CD14-positive monocyte (primary cell): ENCODE measurements at regions not wholly inside any gene's neighbourhood (a gene's known extent, or its start where the extent isn't known, plus 50 kb on each side); places are given as distances from the start of the nearest gene placed in this dataset.

Experiments used
- DNase-seq, 3 donors: peaks; one replicate each; pipeline ENCODE4 v3.0.0-alpha.2; 2011 to 2022
- H2AFZ ChIP-seq: 2 replicates; pipeline ENCODE4 v1.6.0; 2012; ENCODE audit warnings: mild to moderate bottlenecking, low read depth, low read length, inconsistent platforms; ENCODE audit not compliant: insufficient read depth, poor library complexity, severe bottlenecking
- H3K27ac ChIP-seq, 2 donors: 1 replicate in 1 of 2; 2 replicates in 1 of 2; pipeline ENCODE4 v1.5.1; 2012 to 2013; ENCODE audit warnings: low read length in 2 of 2, control low read depth in 1 of 2, inconsistent platforms in 1 of 2, low read depth in 1 of 2, mild to moderate bottlenecking in 1 of 2
- H3K27me3 ChIP-seq, 2 donors: one replicate each; pipeline versions ENCODE4 v1.6.0 to v1.6.1; 2011 to 2013; ENCODE audit warnings: low read length in 2 of 2; ENCODE audit not compliant: control insufficient read depth in 2 of 2, insufficient read depth in 2 of 2
- H3K36me3 ChIP-seq, 2 donors: replicated peaks in 1 of 2; 1 replicate in 1 of 2; 2 replicates in 1 of 2; pipeline versions ENCODE4 v1.5.1 to v1.6.1; 2012 to 2013; ENCODE audit warnings: low read length in 2 of 2, control low read depth in 1 of 2, inconsistent platforms in 1 of 2, mild to moderate bottlenecking in 1 of 2; ENCODE audit not compliant: insufficient read depth in 2 of 2, control insufficient read depth in 1 of 2
- H3K4me1 ChIP-seq, 2 donors: 1 replicate in 1 of 2; 2 replicates in 1 of 2; pipeline versions ENCODE4 v1.5.1 to v1.6.1; 2012 to 2013; ENCODE audit warnings: low read length in 2 of 2, control low read depth in 1 of 2, inconsistent platforms in 1 of 2, mild to moderate bottlenecking in 1 of 2, moderate library complexity in 1 of 2; ENCODE audit not compliant: insufficient read depth in 2 of 2, control insufficient read depth in 1 of 2
- H3K4me2 ChIP-seq: replicated peaks from 2 replicates; pipeline ENCODE3; 2012; ENCODE audit warnings: low read length, moderate library complexity, mild to moderate bottlenecking; ENCODE audit not compliant: poor library complexity, severe bottlenecking; ENCODE audit errors: extremely low read depth
- H3K4me3 ChIP-seq, 3 experiments: fragments of 200-600 bp in 1 of 3; sonication (generic) in 1 of 3; replicated peaks in 1 of 3; 1 replicate in 2 of 3; 2 replicates in 1 of 3; pipeline ENCODE4 v1.5.1; 2011 to 2013; ENCODE audit warnings: low read length in 3 of 3, mild to moderate bottlenecking in 3 of 3, control low read depth in 2 of 3, low read depth in 2 of 3, inconsistent platforms in 1 of 3, moderate library complexity in 1 of 3
- H3K79me2 ChIP-seq: 2 replicates; pipeline ENCODE4 v1.6.0; 2012; ENCODE audit warnings: mild to moderate bottlenecking, control low read depth, inconsistent platforms, low read length, moderate library complexity; ENCODE audit not compliant: insufficient read depth
- H3K9ac ChIP-seq: 2 replicates; pipeline ENCODE4 v1.6.0; 2017; ENCODE audit warnings: low read length, mild to moderate bottlenecking; ENCODE audit not compliant: insufficient read depth, poor library complexity, severe bottlenecking
- H3K9me3 ChIP-seq, 2 donors: replicated peaks in 1 of 2; 1 replicate in 1 of 2; 2 replicates in 1 of 2; pipeline versions ENCODE4 v1.5.1 to v1.6.1; 2012 to 2013; ENCODE audit warnings: low read length in 2 of 2, control low read depth in 1 of 2; ENCODE audit not compliant: control insufficient read depth in 1 of 2, insufficient read depth in 1 of 2
- H4K20me1 ChIP-seq: 2 replicates; pipeline ENCODE4 v1.6.0; 2012; ENCODE audit warnings: mild to moderate bottlenecking, low read length, control low read depth, moderate library complexity; ENCODE audit not compliant: insufficient read depth
- H3K27ac Mint-ChIP-seq, 7 donors: one replicate each; pipeline ENCODE4 v1.8.0; 2020; ENCODE audit warnings: mild to moderate bottlenecking in 7 of 7, mixed read lengths in 7 of 7, moderate library complexity in 6 of 7, inconsistent platforms in 2 of 7
- H3K27me3 Mint-ChIP-seq, 3 donors: one replicate each; pipeline ENCODE4 v1.8.0; 2021 to 2022; ENCODE audit warnings: low read depth in 3 of 3, mild to moderate bottlenecking in 3 of 3, mixed read lengths in 3 of 3, moderate library complexity in 3 of 3, inconsistent platforms in 1 of 3
- H3K36me3 Mint-ChIP-seq, 2 donors: one replicate each; pipeline ENCODE4 v1.8.0; 2020; ENCODE audit warnings: mixed read lengths in 2 of 2, inconsistent platforms in 1 of 2, mild to moderate bottlenecking in 1 of 2
- H3K4me1 Mint-ChIP-seq: one replicate; pipeline ENCODE4 v1.8.0; 2020; ENCODE audit warnings: mild to moderate bottlenecking, mixed read lengths
- H3K4me3 Mint-ChIP-seq, 2 donors: one replicate each; pipeline ENCODE4 v1.8.0; 2020; ENCODE audit warnings: mild to moderate bottlenecking in 2 of 2, mixed read lengths in 2 of 2, moderate library complexity in 1 of 2
- H3K9me3 Mint-ChIP-seq, 7 donors: one replicate each; pipeline ENCODE4 v1.8.0; 2020 to 2022; ENCODE audit warnings: mixed read lengths in 7 of 7, mild to moderate bottlenecking in 6 of 7, moderate library complexity in 6 of 7, inconsistent platforms in 2 of 7
- WGBS: methylation state at CpG from one replicate; pipeline ENCODE4 v1.1.5; 2013; ENCODE audit warnings: missing lambda C conversion rate; ENCODE audit not compliant: insufficient coverage; 5-methylcytosine and 5-hydroxymethylcytosine counted together
- intact Hi-C, 2 donors: fragments of 100-400 bp; cut with micrococcal nuclease; formaldehyde crosslinking; loops; one replicate each; pipeline versions ENCODE4 v1.15.0 to v1.15.1; 2023
- TF ChIP-seq, protein P1 (sequence below): fragments of 200-600 bp; IDR thresholded peaks from one replicate; pipeline ENCODE4 v1.8.0; 2022; ENCODE audit warnings: antibody characterized with exemption, mild to moderate bottlenecking

DNA sequence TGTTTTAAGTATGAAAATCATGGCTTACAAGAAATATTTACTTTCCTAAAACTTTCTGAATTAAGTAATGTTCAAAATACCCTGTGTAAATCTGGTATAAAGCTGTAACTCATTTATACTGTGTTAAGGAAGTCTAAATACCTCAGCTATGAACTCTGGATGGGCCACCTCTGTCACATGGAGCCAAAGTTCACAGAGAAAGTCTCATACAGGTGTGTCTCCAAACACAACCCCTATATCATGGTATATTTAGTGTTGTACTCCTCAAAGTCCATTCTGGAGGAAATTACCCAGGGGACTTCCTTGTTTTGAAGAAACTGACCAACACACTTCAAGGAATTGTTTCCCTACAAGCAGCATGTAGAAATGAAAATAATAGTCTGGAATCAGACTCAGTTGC is 909.2 kb upstream of the TENM4 start:
- Histone ChIP-seq H3K27ac (no peak overlapping the region), H3K9ac (no peak overlapping the region), H2AFZ (no peak overlapping the region), H3K4me3 (no peak overlapping the region), H4K20me1 (no peaks in the 10 kb centered on the region), H3K4me2 (no peak overlapping the region), H3K4me1 (no peaks in the 10 kb centered on the region), H3K27me3 (no peaks in the 10 kb centered on the region), H3K79me2 (no peaks in the 10 kb centered on the region), H3K9me3 (no peaks in the 10 kb centered on the region), H3K36me3 (no peaks in the 10 kb centered on the region)
- no peak for DNase-seq
- TF ChIP-seq, protein P1, sequence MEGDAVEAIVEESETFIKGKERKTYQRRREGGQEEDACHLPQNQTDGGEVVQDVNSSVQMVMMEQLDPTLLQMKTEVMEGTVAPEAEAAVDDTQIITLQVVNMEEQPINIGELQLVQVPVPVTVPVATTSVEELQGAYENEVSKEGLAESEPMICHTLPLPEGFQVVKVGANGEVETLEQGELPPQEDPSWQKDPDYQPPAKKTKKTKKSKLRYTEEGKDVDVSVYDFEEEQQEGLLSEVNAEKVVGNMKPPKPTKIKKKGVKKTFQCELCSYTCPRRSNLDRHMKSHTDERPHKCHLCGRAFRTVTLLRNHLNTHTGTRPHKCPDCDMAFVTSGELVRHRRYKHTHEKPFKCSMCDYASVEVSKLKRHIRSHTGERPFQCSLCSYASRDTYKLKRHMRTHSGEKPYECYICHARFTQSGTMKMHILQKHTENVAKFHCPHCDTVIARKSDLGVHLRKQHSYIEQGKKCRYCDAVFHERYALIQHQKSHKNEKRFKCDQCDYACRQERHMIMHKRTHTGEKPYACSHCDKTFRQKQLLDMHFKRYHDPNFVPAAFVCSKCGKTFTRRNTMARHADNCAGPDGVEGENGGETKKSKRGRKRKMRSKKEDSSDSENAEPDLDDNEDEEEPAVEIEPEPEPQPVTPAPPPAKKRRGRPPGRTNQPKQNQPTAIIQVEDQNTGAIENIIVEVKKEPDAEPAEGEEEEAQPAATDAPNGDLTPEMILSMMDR = no peak
- Mint-ChIP-seq H3K27ac (no peak overlapping the region), H3K9me3 (peaks cover 0 to 7% (median 0%) of the 10 kb centered on the region in 7 donors), H3K27me3 (peaks cover 0 to 1% (median 0%) of the 10 kb centered on the region in 3 donors), H3K4me1 (no peaks in the 10 kb centered on the region), H3K36me3 (no peaks in the 10 kb centered on the region), H3K4me3 (no peak overlapping the region)
- intact Hi-C loops = no loop called here

DNA sequence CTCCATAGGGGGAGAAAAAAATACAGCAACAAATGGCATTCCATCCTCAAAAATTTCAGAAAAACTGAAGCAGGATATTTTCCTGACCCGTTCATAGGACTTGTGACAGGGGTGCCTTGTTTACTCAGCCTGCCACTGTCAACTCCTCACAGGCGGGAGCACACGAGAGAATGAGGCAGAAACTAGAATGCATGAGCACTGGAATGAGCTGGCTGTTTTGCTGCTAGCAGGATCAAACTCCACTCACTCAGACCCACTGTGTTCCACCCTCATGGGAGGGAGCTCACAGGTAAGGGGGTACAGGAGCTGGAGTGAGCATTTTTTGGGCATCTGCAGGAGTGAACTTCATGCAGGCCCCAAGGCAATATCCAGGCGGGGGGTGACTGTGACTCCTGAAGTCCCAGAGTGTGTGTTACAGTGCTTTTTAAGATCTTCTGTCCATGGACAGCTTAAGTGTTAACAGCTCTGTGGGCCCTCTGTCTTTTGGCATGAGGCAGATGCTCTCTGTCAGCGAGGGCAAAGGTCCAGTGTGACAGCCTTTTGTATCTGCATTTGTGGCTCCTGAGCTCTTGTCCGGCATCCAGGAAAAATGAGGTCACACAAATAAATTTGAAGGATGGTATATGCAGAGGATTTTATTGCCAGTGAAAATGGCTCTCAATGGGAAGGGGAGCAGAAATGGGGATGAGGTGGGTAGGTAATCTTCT is 905.7 kb upstream of the TENM4 start:
- no peak overlapping the region for H3K9ac ChIP-seq
- Mint-ChIP-seq H3K36me3 (no peaks in the 10 kb centered on the region), H3K27me3 (peaks cover 0 to 1% (median 0%) of the 10 kb centered on the region in 3 donors), H3K4me1 (no peaks in the 10 kb centered on the region), H3K9me3 (peaks cover 0 to 5% (median 0%) of the 10 kb centered on the region in 7 donors), H3K27ac (no peak overlapping the region), H3K4me3 (no peak overlapping the region)
- H3K4me2 ChIP-seq = no peak overlapping the region
- intact Hi-C loops = no loop called here
- no peaks in the 10 kb centered on the region for H4K20me1 ChIP-seq
- TF ChIP-seq, protein P1 = no peak
- H3K27me3 ChIP-seq = no peaks in the 10 kb centered on the region
- H3K9me3 ChIP-seq = no peaks in the 10 kb centered on the region
- H2AFZ ChIP-seq = no peak overlapping the region
- H3K4me3 ChIP-seq = no peak overlapping the region
- no peaks in the 10 kb centered on the region for H3K36me3 ChIP-seq
- H3K79me2 ChIP-seq = no peaks in the 10 kb centered on the region
- no peak for DNase-seq
- 90% methylated on average over 3 of the region's 6 CpGs for WGBS
- H3K4me1 ChIP-seq = no peaks in the 10 kb centered on the region
- H3K27ac ChIP-seq = no peak overlapping the region
